ENCODE measurements at regions not wholly inside any gene's neighbourhood (a gene's known extent, or its start where the extent isn't known, plus 50 kb on each side); places are given as distances from the start of the nearest gene placed in this dataset.

DNA sequence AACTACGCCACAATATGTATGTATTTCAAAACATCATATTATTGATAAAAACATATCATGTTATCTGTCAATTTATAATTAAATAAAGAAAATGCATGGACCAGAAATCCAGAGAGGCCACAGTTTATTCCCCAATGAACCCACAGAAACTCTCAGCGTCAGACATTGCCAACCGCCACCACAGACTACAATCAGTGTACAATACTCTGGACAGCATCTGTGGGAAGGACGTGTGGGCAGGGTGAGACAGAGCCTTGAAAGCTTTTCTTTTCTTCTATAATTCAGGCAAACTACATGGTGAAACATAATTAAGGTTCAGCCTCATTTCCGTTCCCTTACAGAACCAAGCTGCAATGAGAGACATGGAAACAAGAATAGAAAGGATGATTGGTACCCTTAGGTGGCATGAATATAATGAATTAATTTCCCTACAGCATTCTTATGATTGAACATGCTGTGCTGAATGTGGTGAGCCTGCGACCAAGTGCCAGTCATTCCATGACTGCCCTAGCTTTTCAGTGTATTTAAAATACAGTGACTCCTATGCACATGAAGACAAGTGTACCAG lies 909.3 kb downstream of the SORCS1 start:
- Histone ChIP-seq H3K4me1 (no peaks in the 10 kb centered on the region), H3K36me3 (no peaks in the 10 kb centered on the region), H3K27me3 (no peaks in the 10 kb centered on the region), H3K27ac (replicated peaks in 1 of 4) (no peak overlapping the region), H3K4me3 (no peak overlapping the region), H3K9me3 (no peaks in the 10 kb centered on the region)
- WGBS: 90% methylated on average over 6 of the region's 6 CpGs
- intact Hi-C loops (cut with DNase I): no loop called here
- no peak for TF ChIP-seq EP300 (IDR thresholded peaks at IDR 0.05)
- no peak for TF ChIP-seq CTCF (IDR thresholded peaks at IDR 0.05)
- no peak for TF ChIP-seq POLR2AphosphoS5 (IDR thresholded peaks at IDR 0.05)
- TF ChIP-seq POLR2A (IDR thresholded peaks at IDR 0.05; ENCODE audit: low read depth): no peak
- no peak for DNase-seq (ENCODE audit: extremely low spot score)

- Histone ChIP-seq H3K27me3 (no peaks in the 10 kb centered on the region), H3K9me3 (no peaks in the 10 kb centered on the region), H3K4me3 (no peak overlapping the region), H3K4me1 (no peaks in the 10 kb centered on the region), H3K36me3 (no peaks in the 10 kb centered on the region), H3K27ac (replicated peaks in 1 of 4) (no peak overlapping the region)
- DNase-seq (ENCODE audit: extremely low spot score): no peak
- intact Hi-C loops (cut with DNase I): no loop called here
- 68% methylated on average over 6 of the region's 7 CpGs for WGBS
- TF ChIP-seq POLR2A (IDR thresholded peaks at IDR 0.05; ENCODE audit: low read depth): no peak
These were observed 910.4 kb downstream of the SORCS1 start for GRCh38 chr10:106254071-106254470.

DNA sequence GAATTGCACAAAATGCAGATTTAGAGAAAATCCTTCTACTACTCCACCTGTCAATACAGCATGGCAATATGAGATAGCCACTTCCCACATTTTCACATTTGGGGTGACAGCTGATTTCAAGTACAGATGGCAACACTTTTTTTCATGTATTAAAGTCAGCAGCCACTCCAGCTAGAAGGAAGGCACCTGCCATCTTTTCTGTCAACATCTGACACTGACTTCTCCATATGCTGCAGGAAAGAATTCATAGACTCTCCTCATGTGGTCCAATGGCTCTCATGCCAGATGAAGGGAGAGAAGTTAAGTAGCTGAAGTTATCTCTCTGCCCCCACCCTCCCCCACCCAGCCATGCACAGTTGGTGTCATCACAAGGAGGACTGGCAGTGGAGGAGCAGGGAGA lies 912.0 kb downstream of the SORCS1 start:
- Histone ChIP-seq H3K4me1 (no peaks in the 10 kb centered on the region), H3K4me3 (no peak overlapping the region), H3K27me3 (no peaks in the 10 kb centered on the region), H3K36me3 (no peaks in the 10 kb centered on the region), H3K27ac (replicated peaks in 1 of 4) (no peak overlapping the region), H3K9me3 (no peaks in the 10 kb centered on the region)
- no peak for TF ChIP-seq POLR2A (IDR thresholded peaks at IDR 0.05; ENCODE audit: low read depth)
- no peak for TF ChIP-seq POLR2AphosphoS5 (IDR thresholded peaks at IDR 0.05)
- no peak for TF ChIP-seq EP300 (IDR thresholded peaks at IDR 0.05)
- no peak for TF ChIP-seq CTCF (IDR thresholded peaks at IDR 0.05)
- DNase-seq (ENCODE audit: extremely low spot score): no peak
- intact Hi-C loops (cut with DNase I): no loop called here

GRCh38 chr10:106251573-106251972 lies 912.9 kb downstream of the SORCS1 start:
- DNase-seq (ENCODE audit: extremely low spot score): no peak
- 90% methylated on average over 1 of the region's 1 CpG for WGBS
- Histone ChIP-seq H3K4me1 (no peaks in the 10 kb centered on the region), H3K27me3 (no peaks in the 10 kb centered on the region), H3K27ac (replicated peaks in 1 of 4) (no peak overlapping the region), H3K36me3 (no peaks in the 10 kb centered on the region), H3K4me3 (no peak overlapping the region), H3K9me3 (no peaks in the 10 kb centered on the region)
- intact Hi-C loops (cut with DNase I): no loop called here
- TF ChIP-seq CTCF (IDR thresholded peaks at IDR 0.05) (no peak), EP300 (IDR thresholded peaks at IDR 0.05) (no peak), POLR2A (IDR thresholded peaks at IDR 0.05; ENCODE audit: low read depth) (no peak), POLR2AphosphoS5 (IDR thresholded peaks at IDR 0.05) (no peak)

GRCh38 chr10:106242301-106242700 lies 922.2 kb downstream of the SORCS1 start:
- Histone ChIP-seq H3K27me3 (no peaks in the 10 kb centered on the region), H3K36me3 (no peaks in the 10 kb centered on the region), H3K4me3 (no peak overlapping the region), H3K9me3 (no peaks in the 10 kb centered on the region), H3K4me1 (no peaks in the 10 kb centered on the region), H3K27ac (replicated peaks in 1 of 4) (no peak overlapping the region)
- no peak for DNase-seq (ENCODE audit: extremely low spot score)
- intact Hi-C loops (cut with DNase I): no loop called here
- WGBS: 65% methylated on average over 7 of the region's 7 CpGs
- TF ChIP-seq POLR2A (IDR thresholded peaks at IDR 0.05; ENCODE audit: low read depth) (no peak), CTCF (IDR thresholded peaks at IDR 0.05) (no peak), EP300 (IDR thresholded peaks at IDR 0.05) (no peak), POLR2AphosphoS5 (IDR thresholded peaks at IDR 0.05) (no peak)

Measured in esophagus muscularis mucosa (tissue), 4 donors.